ENCODE measurements at regions not wholly inside any gene's neighbourhood (a gene's known extent, or its start where the extent isn't known, plus 50 kb on each side); places are given as distances from the start of the nearest gene placed in this dataset.

- DNase-seq (ENCODE audit: low read depth in 2 of 2): no peak
These were observed 393.9 kb downstream of the BCL11A start for GRCh38 chr2:60159519-60159918.

DNA sequence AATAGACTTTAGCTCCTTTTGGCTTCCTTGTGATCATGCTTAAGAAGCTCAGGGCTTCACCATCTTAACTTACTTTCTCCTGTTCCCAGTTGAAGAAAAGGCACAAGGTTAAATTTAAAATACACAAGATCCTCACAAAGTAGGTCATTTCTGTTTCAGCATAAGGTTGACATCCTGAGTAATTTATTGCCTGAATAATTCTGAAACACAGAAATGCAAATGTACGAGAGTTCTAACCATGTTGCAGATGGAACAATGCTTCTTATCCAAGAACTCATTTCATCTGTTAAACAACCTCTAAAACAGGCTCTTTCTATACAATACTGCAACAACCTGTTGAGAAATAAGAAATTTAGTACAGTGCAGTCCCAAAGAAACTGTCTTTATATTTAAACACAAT, 395.2 kb downstream of the BCL11A start:
- no peak for DNase-seq (ENCODE audit: low read depth in 2 of 2)

DNA sequence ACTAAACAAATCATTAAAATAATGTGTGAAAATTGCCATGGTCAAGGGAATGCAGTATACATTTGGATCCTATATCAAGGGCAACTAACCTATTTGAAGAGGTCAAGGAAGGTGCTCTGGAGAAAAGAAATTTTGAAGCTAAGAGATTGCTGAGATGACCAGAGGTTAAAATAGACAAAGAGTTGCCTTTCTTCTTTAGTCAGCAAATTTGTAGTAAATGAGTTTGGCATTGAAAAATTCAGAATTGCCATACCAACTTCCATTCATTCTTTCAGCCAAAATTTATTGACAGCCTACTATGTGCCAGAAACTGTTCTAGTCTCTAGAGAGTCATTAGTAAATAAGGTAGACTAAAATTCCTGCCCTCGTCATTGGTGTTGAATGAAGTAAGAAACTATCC, 396.2 kb downstream of the BCL11A start:
- DNase-seq (ENCODE audit: low read depth in 2 of 2): no peak

DNA sequence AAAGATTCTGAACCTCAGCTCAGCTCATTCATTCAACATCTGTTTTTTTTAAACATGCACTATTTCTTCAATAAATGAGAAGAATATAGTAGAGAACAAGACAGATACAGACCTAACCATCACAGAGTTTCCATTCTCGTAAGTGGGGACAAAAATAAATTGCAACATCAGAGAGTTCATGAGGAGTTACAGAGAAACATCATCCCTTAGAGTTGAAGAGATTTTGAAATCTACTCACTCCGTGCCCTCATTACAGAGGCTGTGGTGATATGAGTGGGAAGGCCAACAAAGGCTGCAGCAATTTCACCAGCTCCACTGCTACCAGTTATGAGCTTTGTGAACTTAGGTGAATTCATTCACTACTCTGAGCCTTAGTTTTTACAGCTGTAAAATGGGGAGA, 399.3 kb downstream of the BCL11A start:
- no peak for DNase-seq (ENCODE audit: low read depth in 2 of 2)

DNA sequence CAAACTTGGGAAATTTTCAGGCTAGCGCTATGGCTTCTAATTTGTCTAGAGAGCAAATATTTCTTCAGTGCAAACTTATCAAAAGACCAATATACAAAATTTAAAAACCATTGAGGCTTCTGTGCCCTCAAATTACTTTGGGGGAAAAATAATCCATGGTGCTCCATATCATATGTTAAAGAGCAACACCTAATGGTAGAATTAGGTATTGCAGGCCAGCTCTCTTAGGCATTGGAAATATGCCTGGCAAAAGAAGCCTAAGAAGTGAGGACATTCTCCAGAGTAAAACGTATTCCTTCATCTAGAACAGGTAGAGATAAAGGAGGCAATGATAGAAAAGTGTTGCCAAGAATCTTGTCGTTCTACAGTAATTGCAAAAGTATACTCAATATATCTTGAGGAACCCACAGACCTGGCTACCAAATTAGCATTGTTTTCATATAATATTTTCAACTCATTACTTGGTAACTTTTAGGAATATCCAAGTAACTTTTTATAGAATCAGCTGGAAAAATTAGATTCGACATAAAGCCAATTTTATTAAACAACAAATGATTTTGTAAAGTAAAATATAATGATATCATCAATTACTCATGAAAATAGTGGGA, 401.1 kb downstream of the BCL11A start:
- no peak for DNase-seq (ENCODE audit: low read depth in 2 of 2)

GRCh38 chr2:60149176-60149575, 404.3 kb downstream of the BCL11A start:
- DNase-seq (ENCODE audit: low read depth in 2 of 2): no peak

- no peak for DNase-seq (ENCODE audit: low read depth in 2 of 2)
These were observed 404.7 kb downstream of the BCL11A start for GRCh38 chr2:60148716-60149115.

DNA sequence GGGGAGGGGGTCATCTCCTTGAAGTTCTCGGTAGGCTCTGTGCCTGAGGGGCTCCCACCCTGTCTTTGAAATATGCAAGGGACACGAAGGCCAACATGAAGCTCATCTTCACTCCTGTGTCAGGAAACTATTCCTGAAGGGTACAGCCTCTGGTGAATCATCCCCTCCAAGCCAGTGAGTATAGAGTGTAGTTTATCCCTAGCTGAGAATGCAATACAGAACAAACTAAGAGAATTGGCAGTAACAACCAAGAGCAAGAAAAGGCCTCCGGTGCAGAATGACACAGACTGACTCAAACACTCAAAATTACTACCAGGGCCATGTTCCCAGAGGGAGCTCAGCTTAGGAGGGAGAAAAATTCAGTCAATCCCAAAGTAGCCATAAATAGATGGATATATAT, 413.3 kb downstream of the BCL11A start:
- DNase-seq (ENCODE audit: low read depth in 2 of 2): no peak

DNA sequence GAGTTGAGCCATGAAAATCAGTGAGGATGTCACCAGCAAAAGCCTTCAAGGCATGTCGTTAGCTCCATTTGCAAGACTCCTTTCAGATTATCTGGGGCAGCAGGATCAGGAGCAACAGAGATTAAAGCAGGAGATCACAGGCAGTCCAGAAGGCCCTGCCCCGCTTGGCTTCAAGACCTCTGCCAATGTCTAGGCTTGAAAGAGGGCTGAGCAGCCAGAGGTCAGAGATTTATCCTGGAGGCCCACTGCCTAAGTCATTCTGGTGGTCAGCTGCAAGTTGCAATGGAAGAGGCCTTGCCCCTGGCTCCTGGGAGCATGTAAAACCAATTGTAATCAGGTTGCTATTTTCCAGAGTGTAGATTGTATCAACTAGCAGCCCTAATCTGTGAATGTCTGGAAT, 416.5 kb downstream of the BCL11A start:
- no peak for DNase-seq (ENCODE audit: low read depth in 2 of 2)

DNA sequence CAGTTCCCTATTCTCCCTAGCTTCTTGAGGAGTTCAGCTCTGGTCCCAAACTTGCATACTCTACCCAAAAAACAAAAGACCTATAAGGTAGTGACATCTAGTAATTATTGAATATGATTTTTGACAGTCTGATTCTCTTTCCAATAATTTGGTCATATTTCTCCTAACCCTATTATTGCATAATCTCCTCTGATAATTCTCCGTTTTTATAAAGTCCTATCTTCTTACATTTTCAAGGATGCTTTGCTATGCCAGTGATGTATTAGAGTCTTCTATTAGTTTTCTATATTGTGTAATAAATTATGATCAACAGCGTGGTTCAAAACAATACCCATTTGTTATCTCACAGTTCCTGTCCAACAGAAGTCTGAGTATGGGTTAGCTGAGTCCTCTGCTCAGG, 426.3 kb downstream of the BCL11A start:
- no peak for DNase-seq (ENCODE audit: low read depth in 2 of 2)

GRCh38 chr2:60125611-60126426, 427.6 kb downstream of the BCL11A start:
- no peak for DNase-seq (ENCODE audit: low read depth in 2 of 2)

DNA sequence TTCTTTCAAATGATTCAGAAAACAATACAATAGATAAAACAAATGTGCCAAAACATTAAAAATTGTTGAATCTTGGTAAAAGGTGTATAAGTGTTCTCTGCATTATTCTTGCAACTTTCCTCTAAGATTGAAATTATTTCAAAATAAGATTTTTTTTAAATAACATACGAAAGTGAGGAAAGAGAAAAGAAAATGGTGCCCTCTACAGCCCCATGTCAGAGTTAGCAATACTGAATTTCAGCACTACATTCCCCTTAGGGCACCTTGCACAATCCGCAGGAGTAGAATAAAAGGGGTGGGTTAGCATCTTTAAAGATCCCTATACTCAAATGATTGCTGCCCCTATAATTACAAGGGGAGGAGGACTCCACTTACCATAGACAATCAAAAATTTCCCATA, 433.7 kb downstream of the BCL11A start:
- DNase-seq (ENCODE audit: low read depth in 2 of 2): no peak

DNA sequence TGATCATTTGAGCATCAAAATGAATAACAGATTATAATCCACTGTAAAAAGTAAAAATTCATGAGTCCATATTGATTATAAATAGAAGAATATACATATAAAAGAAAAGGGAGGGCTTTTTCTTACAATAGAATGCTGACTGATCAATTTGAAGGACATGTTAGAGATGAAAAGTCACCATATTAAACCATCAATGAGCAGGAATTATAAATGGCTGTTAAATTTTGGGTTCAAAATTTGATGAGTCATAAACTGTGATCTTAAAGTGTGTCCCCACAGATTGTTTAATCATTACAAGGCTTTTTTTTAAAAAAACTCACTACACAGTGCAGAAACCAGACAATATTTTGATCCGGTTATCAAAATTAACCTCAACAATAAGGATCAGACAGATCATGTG, 434.5 kb downstream of the BCL11A start:
- DNase-seq (ENCODE audit: low read depth in 2 of 2): no peak

DNA sequence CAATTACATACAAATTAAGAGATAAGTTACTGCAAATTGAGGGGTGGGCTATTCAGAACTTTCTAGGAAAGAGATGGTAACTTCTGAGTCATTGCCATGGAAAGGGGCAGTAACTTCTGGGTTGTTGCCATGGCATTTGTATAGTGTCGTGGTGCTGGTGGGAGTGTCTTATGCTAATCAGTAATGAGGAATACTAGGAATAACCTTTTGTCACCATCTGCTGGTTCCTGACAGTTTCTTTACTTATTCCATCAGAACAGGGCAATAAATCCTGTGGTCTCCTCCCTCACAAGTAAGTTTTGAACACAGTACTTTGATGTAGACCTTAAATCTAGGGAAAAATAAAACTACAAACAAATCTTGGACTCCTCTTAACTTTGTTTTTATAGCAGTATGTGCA, 435.4 kb downstream of the BCL11A start:
- no peak for DNase-seq (ENCODE audit: low read depth in 2 of 2)

DNA sequence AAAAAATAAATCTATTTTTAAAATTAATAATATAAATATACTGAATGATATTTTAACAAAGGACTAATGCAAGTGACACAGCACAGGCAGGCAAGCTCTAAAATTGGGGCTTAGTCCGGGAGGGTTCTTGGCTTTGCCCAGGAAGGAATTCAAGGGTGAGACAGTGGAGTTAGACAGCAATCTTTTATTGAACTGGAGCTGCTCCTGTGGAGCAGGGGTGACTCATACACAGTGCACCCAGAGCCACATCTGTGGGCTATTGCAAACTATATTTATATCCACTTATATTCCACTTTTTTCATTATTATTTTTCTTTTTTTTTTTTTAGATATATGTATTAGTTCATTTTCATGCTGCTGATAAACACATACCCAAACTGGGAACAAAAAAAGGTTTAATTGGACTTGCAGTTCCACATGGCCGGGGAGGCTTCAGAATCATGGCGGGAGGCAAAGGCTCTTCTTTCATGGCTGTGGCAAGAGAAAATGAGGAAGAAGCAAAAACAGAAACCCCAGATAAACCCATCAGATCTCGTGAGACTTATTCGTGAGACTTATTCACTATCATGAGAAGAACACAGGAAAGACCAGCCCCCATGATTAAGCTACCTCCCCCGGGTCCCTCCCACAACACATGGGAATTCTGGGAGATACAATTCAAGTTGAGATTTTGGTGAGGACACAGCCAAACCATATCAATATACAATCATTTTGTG, 437.1 kb downstream of the BCL11A start:
- DNase-seq (ENCODE audit: low read depth in 2 of 2): no peak

DNA sequence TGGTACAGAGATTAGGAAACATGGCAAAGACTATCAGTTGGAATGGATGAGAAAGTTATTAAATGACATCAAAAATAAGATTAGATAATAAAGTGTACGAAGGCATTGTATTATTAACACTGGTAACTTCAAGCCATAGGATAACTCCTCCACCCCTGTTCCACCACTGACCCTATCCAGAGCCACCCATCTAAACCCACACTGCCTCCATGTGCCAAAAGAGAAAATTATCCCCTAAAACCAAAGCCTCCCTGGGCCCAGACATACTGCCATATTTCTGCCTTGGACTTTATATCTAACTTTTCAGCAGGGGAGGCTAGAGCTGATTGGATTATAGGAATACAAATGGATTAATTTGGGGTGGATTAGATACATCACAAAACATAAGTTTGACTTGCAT, 443.7 kb downstream of the BCL11A start:
- DNase-seq (ENCODE audit: low read depth in 2 of 2): no peak

- no peak for DNase-seq (ENCODE audit: low read depth in 2 of 2)
These were observed 446.5 kb downstream of the BCL11A start for GRCh38 chr2:60106836-60107529.

GRCh38 chr2:60105906-60106305, 447.5 kb downstream of the BCL11A start:
- no peak for DNase-seq (ENCODE audit: low read depth in 2 of 2)

DNA sequence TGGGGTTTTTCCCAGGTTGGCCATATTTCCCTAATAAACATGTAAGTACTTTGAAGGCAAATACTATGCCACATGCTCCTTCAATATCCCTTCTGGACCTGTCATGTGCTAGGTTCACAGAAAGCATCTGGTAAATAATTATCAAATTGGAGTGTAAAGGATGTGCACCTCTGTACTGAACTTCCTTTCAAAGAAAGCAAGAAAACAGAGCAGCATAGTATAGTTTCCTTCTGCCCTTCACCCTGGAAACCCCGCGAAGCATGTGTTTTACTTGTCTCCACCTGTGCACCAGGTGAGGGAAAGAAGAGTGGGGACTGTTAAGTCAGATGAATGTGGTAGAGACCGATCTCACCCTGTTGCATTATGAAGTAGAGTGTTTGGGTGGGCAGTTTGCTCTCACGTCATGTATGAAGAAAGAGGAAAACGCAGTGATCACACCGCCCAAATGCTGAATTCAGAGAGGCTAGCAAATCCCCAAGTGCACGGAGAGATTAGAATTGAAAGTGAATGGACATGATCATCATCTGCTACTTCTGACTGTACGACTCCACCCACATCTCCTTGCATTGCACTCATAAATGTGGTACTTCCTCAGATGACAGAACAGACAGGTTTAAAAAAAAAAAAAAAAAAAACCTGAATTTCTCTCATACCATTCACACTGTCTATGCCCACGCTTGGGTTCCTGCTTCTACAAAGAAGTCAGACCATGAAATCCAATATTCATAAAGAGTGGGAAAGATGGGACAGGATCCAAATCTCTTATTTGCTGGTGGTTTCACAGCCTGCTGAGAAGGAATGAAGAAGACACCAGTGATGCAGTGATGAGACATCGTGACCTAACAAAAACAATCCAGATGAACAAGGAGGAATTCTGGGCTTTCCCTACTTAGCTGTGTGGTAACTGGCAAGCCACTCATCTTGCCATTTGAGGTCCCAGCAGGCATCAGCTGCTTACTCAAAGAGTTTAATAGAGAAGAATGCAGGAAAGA, 448.6 kb downstream of the BCL11A start:
- DNase-seq (ENCODE audit: low read depth in 2 of 2): no peak

DNA sequence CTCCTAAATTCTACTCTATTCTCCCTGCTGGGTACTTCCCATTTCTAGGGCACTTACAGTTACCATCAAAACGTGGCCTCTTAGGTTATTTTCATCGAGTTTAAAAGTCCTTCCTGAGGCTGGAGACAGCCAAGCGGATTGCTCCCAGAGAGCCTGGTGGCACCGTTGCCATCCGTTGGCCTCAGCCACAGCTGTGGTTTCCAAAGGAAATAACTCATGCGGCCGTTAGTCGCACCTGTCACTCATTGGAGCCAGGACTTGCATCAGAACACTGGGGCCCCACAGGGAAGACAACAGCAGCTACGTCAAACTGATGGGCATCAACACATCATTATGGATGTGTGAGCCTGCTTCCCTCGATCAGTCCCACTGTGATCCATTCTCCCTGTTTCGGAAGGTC, 453.4 kb downstream of the BCL11A start:
- no peak for DNase-seq (ENCODE audit: low read depth in 2 of 2)

GRCh38 chr2:60098996-60099395, 454.5 kb downstream of the BCL11A start:
- no peak for DNase-seq (ENCODE audit: low read depth in 2 of 2)

Data from stimulated activated CD8-positive, alpha-beta memory T cell treated with anti-CD3 and anti-CD28 coated beads, Interleukin-15, amount 100 ng/mL, for 4 hours (primary cell).